Prostate gland (tissue), 2 donors: ENCODE measurements at regions not wholly inside any gene's neighbourhood (a gene's known extent, or its start where the extent isn't known, plus 50 kb on each side); places are given as distances from the start of the nearest gene placed in this dataset.
"Not testable (repeated sequence)": the region's sequence is repeated elsewhere in the genome, so short reads cannot be mapped to it uniquely, and the experiment has no call there.

Source experiments
- CTCF ChIP-seq, 4 experiments: fragments of 200-600 bp in 2 of 4; fragments of 450-650 bp in 2 of 4; sonication (generic) in 2 of 4; IDR thresholded peaks; 1 replicate in 3 of 4; 2 replicates in 1 of 4; pipeline ENCODE4 v1.5.1; 2016 to 2019; ENCODE audit warnings: antibody characterized with exemption in 4 of 4, mild to moderate bottlenecking in 2 of 4, moderate library complexity in 2 of 4
- POLR2A ChIP-seq: fragments of 450-650 bp; IDR thresholded peaks from one replicate; pipeline ENCODE4 v1.6.1; 2016; ENCODE audit warnings: antibody characterized with exemption, mild to moderate bottlenecking
- POLR2AphosphoS5 ChIP-seq: sonication (generic); formaldehyde crosslinking; IDR thresholded peaks from one replicate; pipeline ENCODE4 v1.6.1; 2017; ENCODE audit warnings: antibody characterized with exemption

DNA sequence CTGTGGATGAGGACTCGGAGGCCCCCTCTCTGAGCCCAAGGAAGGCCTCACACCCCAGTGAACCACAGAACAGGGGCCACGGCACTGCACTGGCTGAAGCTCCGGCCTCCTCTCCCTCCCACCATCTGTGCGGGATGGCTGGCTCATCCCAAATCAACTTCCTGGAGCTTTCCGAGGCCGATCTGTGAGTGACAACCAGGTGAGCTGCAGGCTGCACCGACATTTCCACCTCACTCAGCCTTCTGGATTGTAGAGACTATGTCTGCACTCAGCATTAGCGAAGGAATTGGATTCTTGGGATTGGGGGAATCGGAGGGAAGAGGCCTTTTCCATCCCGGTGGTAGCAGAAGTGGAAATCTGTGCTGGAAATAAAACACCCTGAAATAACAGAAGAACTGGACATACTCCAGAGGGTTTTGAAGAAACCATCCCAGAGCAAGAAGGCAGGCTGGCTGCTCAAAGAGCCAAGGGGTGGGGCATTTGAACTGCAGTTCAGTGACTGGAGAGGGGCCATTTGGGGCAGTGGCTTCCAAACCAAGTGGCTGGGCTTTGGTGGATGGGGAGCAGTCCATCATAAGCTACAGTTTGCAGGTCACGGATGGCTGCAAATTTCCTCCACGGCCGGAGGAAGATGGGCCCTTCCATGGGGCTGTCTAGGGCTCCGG is 118.5 kb downstream of the NPIPB11 start:
- not testable (repeated sequence) for TF ChIP-seq CTCF (IDR thresholded peaks at IDR 0.05); POLR2AphosphoS5; POLR2A
